ENCODE measurements at regions not wholly inside any gene's neighbourhood (a gene's known extent, or its start where the extent isn't known, plus 50 kb on each side); places are given as distances from the start of the nearest gene placed in this dataset.

GRCh38 chr2:228479014-228479413 lies 297.5 kb upstream of the SPHKAP start:
- TF ChIP-seq, protein P1, sequence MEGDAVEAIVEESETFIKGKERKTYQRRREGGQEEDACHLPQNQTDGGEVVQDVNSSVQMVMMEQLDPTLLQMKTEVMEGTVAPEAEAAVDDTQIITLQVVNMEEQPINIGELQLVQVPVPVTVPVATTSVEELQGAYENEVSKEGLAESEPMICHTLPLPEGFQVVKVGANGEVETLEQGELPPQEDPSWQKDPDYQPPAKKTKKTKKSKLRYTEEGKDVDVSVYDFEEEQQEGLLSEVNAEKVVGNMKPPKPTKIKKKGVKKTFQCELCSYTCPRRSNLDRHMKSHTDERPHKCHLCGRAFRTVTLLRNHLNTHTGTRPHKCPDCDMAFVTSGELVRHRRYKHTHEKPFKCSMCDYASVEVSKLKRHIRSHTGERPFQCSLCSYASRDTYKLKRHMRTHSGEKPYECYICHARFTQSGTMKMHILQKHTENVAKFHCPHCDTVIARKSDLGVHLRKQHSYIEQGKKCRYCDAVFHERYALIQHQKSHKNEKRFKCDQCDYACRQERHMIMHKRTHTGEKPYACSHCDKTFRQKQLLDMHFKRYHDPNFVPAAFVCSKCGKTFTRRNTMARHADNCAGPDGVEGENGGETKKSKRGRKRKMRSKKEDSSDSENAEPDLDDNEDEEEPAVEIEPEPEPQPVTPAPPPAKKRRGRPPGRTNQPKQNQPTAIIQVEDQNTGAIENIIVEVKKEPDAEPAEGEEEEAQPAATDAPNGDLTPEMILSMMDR (conservative IDR thresholded peaks at IDR 0.05) = no peak
- TF ChIP-seq ZFX (IDR thresholded peaks at IDR 0.05) = no peak

DNA sequence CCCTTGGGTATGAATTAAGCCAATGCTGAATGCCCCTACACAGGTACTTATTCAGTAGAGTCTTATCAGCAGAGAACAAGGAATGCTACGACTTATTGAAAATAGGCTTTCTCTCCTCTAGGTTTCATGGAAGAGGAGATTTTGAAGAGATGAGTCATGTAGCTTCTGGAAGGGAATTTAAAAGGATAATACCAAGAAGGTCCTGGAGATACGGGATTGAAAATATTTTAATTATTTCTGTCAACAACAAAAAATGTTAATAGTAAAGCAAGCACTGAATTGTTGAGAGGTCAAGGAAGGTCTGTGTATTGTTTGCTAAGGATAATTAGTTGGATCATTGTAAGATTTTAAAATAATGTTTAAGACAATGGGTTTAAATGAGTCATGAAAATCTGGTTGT lies 293.0 kb upstream of the SPHKAP start:
- no peak for TF ChIP-seq ZFX (IDR thresholded peaks at IDR 0.05)
- TF ChIP-seq, protein P1 (conservative IDR thresholded peaks at IDR 0.05) = no peak

More at GRCh38 chr2:228479014-228479413, 297.5 kb upstream of the SPHKAP start:
- H3K27ac ChIP-seq = no peak overlapping the region

GRCh38 chr2:228469721-228470120 lies 288.2 kb upstream of the SPHKAP start:
- no peak for TF ChIP-seq ZFX (IDR thresholded peaks at IDR 0.05)
- TF ChIP-seq, protein P1 (conservative IDR thresholded peaks at IDR 0.05) = no peak
- H3K27ac ChIP-seq = no peak overlapping the region

More for the DNA sequence above, 293.0 kb upstream of the SPHKAP start:
- no peak overlapping the region for H3K27ac ChIP-seq

DNA sequence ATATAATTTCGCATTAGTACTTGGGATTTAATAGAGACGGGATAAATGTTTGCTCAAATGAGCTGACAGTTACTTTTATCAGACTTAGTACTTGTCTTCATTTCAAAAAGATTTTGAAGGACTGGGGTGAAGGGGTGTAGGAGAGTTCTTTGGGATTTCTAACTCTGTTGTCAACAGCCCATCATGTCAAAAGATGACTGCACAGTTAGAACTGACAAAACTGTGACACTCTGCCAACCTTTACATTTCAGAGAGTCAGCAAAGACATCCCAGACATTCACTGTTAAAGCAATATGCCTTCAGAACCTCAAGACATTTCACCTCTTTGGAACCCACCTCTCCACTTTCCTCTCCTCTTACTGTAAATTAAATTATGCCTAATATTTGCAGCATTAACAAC lies 285.4 kb upstream of the SPHKAP start:
- TF ChIP-seq, protein P1 (conservative IDR thresholded peaks at IDR 0.05) = no peak
- no peak for TF ChIP-seq ZFX (IDR thresholded peaks at IDR 0.05)
- no peak overlapping the region for H3K27ac ChIP-seq

GRCh38 chr2:228465408-228465807 lies 283.9 kb upstream of the SPHKAP start:
- no peak overlapping the region for H3K27ac ChIP-seq
- TF ChIP-seq, protein P1 (conservative IDR thresholded peaks at IDR 0.05) = no peak

DNA sequence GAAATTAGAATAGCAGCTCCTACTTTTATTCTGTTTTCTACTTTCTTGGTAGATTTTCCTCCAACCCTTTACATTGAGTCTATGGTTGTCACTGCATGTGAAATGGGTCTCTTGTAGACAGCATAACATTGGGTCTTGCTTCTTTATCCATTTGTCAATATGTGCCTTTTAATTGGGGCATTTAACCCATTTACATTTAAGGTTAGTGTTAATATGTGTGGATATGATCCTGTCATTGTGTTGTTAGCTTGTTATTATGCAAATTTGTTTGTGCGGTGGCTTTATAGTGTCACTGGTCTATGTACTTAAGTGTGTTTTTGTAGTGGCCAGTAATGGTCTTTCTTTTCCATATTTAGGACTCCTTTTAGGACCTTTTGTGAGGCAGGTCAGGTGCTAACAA lies 276.9 kb upstream of the SPHKAP start:
- H3K27ac ChIP-seq = no peak overlapping the region
- no peak for TF ChIP-seq ZFX (IDR thresholded peaks at IDR 0.05)
- TF ChIP-seq, protein P1 (conservative IDR thresholded peaks at IDR 0.05) = no peak

GRCh38 chr2:228447266-228447915 lies 265.9 kb upstream of the SPHKAP start:
- TF ChIP-seq, protein P1 (conservative IDR thresholded peaks at IDR 0.05) = no peak
- TF ChIP-seq ZFX (IDR thresholded peaks at IDR 0.05) = no peak
- H3K27ac ChIP-seq = no peak overlapping the region

Data from C4-2B (cell line).